DOHH2 (cell line): ENCODE measurements at regions not wholly inside any gene's neighbourhood (a gene's known extent, or its start where the extent isn't known, plus 50 kb on each side); places are given as distances from the start of the nearest gene placed in this dataset.

Source experiments
- H3F3A ChIP-seq: fragments of 200-600 bp; sonication (generic), shearing (Covaris generic); 2 replicates; pipeline ENCODE4 v1.6.0; 2016; ENCODE audit warnings: antibody characterized with exemption, mild to moderate bottlenecking; ENCODE audit not compliant: control insufficient read depth, insufficient read depth
- H3K27ac ChIP-seq: fragments of 200-600 bp; sonication (generic); 2 replicates; pipeline ENCODE4 v1.5.1; 2014; ENCODE audit warnings: low read depth, mild to moderate bottlenecking, low read length, moderate library complexity
- H3K27me3 ChIP-seq: fragments of 200-600 bp; sonication (generic); 2 replicates; pipeline ENCODE4 v1.6.1; 2014; ENCODE audit warnings: mild to moderate bottlenecking, low read length, mixed read lengths; ENCODE audit not compliant: control insufficient read depth
- H3K36me3 ChIP-seq: fragments of 200-600 bp; sonication (generic); 2 replicates; pipeline ENCODE4 v1.6.1; 2014; ENCODE audit warnings: mild to moderate bottlenecking, low read length, moderate library complexity, mixed read lengths; ENCODE audit not compliant: control insufficient read depth
- H3K4me1 ChIP-seq: fragments of 200-600 bp; sonication (generic); 2 replicates; pipeline ENCODE4 v1.6.1; 2014; ENCODE audit warnings: mild to moderate bottlenecking, low read length, mixed read lengths; ENCODE audit not compliant: control insufficient read depth
- H3K4me2 ChIP-seq: fragments of 200-600 bp; sonication (generic); 2 replicates; pipeline ENCODE4 v1.6.0; 2014; ENCODE audit warnings: mild to moderate bottlenecking, low read length, moderate library complexity
- H3K4me3 ChIP-seq: fragments of 200-600 bp; sonication (generic); 2 replicates; pipeline ENCODE4 v1.5.1; 2014; ENCODE audit warnings: mild to moderate bottlenecking, low read length, mixed read lengths
- H3K79me2 ChIP-seq: fragments of 200-600 bp; sonication (generic); 2 replicates; pipeline ENCODE4 v1.6.1; 2014; ENCODE audit warnings: mild to moderate bottlenecking, low read length, mixed read lengths; ENCODE audit not compliant: control insufficient read depth
- H3K9me2 ChIP-seq: fragments of 200-600 bp; sonication (generic); replicated peaks from 2 replicates; pipeline ENCODE4 v1.6.1; 2014; ENCODE audit warnings: mild to moderate bottlenecking, low read length, mixed read lengths; ENCODE audit not compliant: control insufficient read depth
- H3K9me3 ChIP-seq: fragments of 200-600 bp; sonication (generic); 2 replicates; pipeline ENCODE4 v1.6.1; 2014; ENCODE audit warnings: antibody characterized with exemption, low read length, mixed read lengths; ENCODE audit not compliant: control insufficient read depth, insufficient read depth
- H4K20me1 ChIP-seq: fragments of 200-600 bp; sonication (generic); 2 replicates; pipeline ENCODE4 v1.6.0; 2014; ENCODE audit warnings: low read depth, mild to moderate bottlenecking, antibody characterized with exemption, low read length, moderate library complexity; ENCODE audit not compliant: control insufficient read depth, insufficient read depth
- EZH2phosphoT487 ChIP-seq: fragments of 200-600 bp; sonication (generic); IDR thresholded peaks from 2 replicates; pipeline ENCODE4 v1.6.1; 2017; ENCODE audit warnings: borderline replicate concordance, mild to moderate bottlenecking, antibody characterized with exemption, low read length, moderate library complexity, mixed read lengths
- TF ChIP-seq, protein P1 (sequence below): fragments of 200-600 bp; sonication (generic); IDR thresholded peaks from one replicate; pipeline ENCODE4 v1.5.1; 2014; ENCODE audit warnings: antibody characterized with exemption, mild to moderate bottlenecking, low read depth, low read length; ENCODE audit not compliant: poor library complexity, severe bottlenecking

DNA sequence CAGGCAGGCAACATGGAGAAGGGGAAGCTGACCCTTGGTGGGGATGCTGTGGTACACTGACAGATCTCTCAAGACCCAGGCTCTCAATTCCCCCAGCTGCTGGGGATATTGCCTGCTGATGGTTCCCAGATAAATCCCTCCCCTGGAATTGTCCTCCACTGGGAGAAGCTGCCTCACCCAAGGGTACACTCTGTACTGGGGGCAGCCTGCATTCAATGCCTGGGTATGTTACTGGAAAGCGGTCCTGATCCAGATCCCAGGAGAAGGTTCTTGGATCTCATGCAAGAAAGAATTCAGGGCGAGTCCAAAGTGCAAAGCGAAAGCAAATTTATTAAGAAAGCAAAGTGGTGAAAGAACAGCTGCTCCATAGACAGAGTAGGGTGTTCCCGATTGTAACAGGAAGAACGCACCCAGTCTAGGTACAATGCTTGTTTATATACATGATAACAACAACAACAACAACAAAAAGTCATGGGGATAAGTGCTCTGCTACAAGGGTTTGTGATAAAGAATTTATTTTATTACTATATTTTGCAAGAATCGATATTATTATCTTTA is 591.5 kb upstream of the ADAMTS9 start:
- no peaks in the 10 kb centered on the region for H3F3A ChIP-seq
- no peaks in the 10 kb centered on the region for H3K4me1 ChIP-seq
- no peaks in the 10 kb centered on the region for H3K9me2 ChIP-seq
- no peaks in the 10 kb centered on the region for H3K9me3 ChIP-seq
- H3K4me2 ChIP-seq = no peak overlapping the region
- no peak overlapping the region for H3K4me3 ChIP-seq
- no peaks in the 10 kb centered on the region for H3K79me2 ChIP-seq
- no peak for TF ChIP-seq EZH2phosphoT487
- TF ChIP-seq, protein P1, sequence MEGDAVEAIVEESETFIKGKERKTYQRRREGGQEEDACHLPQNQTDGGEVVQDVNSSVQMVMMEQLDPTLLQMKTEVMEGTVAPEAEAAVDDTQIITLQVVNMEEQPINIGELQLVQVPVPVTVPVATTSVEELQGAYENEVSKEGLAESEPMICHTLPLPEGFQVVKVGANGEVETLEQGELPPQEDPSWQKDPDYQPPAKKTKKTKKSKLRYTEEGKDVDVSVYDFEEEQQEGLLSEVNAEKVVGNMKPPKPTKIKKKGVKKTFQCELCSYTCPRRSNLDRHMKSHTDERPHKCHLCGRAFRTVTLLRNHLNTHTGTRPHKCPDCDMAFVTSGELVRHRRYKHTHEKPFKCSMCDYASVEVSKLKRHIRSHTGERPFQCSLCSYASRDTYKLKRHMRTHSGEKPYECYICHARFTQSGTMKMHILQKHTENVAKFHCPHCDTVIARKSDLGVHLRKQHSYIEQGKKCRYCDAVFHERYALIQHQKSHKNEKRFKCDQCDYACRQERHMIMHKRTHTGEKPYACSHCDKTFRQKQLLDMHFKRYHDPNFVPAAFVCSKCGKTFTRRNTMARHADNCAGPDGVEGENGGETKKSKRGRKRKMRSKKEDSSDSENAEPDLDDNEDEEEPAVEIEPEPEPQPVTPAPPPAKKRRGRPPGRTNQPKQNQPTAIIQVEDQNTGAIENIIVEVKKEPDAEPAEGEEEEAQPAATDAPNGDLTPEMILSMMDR = no peak
- H4K20me1 ChIP-seq = no peaks in the 10 kb centered on the region
- no peak overlapping the region for H3K27ac ChIP-seq
- no peaks in the 10 kb centered on the region for H3K36me3 ChIP-seq
- H3K27me3 ChIP-seq = no peaks in the 10 kb centered on the region

DNA sequence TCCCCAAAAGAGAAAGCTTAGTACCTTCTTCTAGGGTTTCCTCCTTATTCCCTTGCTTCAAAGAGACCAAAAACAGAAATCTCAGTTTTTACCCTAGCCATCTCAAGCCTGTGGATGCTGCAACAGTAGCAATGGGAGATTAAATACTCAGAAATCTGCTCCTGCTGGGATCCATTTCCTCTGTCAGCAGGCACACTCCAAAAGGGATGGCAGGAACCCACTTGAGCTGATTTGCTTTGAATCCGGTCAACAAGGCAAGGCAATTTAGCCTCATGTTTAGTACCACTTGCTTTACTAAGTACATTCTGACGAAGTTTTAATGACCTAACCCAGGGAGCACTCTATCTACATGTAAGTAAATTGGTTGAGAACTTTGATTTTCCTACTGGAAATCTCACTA is 590.0 kb upstream of the ADAMTS9 start:
- H3F3A ChIP-seq = no peaks in the 10 kb centered on the region
- TF ChIP-seq, protein P1 = no peak
- TF ChIP-seq EZH2phosphoT487 = no peak
- no peaks in the 10 kb centered on the region for H3K36me3 ChIP-seq
- no peaks in the 10 kb centered on the region for H3K4me1 ChIP-seq
- H3K4me3 ChIP-seq = no peak overlapping the region
- H3K79me2 ChIP-seq = no peaks in the 10 kb centered on the region
- no peak overlapping the region for H3K27ac ChIP-seq
- no peaks in the 10 kb centered on the region for H3K27me3 ChIP-seq
- H3K9me3 ChIP-seq = no peaks in the 10 kb centered on the region
- no peak overlapping the region for H3K4me2 ChIP-seq
- no peaks in the 10 kb centered on the region for H4K20me1 ChIP-seq
- H3K9me2 ChIP-seq = no peaks in the 10 kb centered on the region

DNA sequence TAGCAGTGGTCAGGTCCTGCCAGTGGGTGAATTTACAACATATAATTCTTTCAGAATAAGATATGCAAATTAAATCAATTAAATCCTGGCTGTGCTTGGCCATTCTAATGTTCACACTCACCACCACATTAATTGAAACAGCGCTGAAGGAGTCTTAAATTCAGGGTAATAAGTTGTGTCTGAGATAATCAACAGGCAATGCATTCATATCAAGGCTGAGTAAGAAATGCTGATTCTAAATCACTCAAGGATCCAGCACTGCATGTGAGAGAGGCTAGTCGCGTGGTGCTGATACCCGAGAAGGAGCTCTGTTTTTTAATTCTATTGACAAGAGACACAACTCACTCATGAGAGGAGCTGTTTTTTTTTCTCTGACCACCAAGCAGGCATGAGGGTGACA is 588.8 kb upstream of the ADAMTS9 start:
- Histone ChIP-seq H3K4me2 (no peak overlapping the region), H3F3A (no peaks in the 10 kb centered on the region), H3K9me3 (no peaks in the 10 kb centered on the region), H3K4me1 (no peaks in the 10 kb centered on the region), H3K27ac (no peak overlapping the region), H3K9me2 (no peaks in the 10 kb centered on the region), H3K79me2 (no peaks in the 10 kb centered on the region), H3K36me3 (no peaks in the 10 kb centered on the region), H3K4me3 (no peak overlapping the region), H3K27me3 (no peaks in the 10 kb centered on the region), H4K20me1 (no peaks in the 10 kb centered on the region)
- TF ChIP-seq, protein P1 = no peak
- no peak for TF ChIP-seq EZH2phosphoT487
